Coronary artery (tissue), 2 donors: ENCODE measurements at regions not wholly inside any gene's neighbourhood (a gene's known extent, or its start where the extent isn't known, plus 50 kb on each side); places are given as distances from the start of the nearest gene placed in this dataset.

ENCODE experiments used
- DNase-seq: peaks from one replicate; pipeline ENCODE4 v3.0.0-alpha.2; 2017; ENCODE audit warnings: low spot score
- H3K27ac ChIP-seq, 2 donors: fragments of 200-600 bp; sonication (generic); one replicate each; pipeline ENCODE4 v1.5.1; 2016 to 2019
- H3K4me3 ChIP-seq: fragments of 200-600 bp; sonication (generic); 2 replicates; pipeline ENCODE4 v1.5.1; 2016; ENCODE audit warnings: mild to moderate bottlenecking, moderate library complexity
- TF ChIP-seq, protein P1 (sequence below): fragments of 200-600 bp; sonication (generic); IDR thresholded peaks from one replicate; pipeline ENCODE4 v1.5.1; 2019; ENCODE audit warnings: antibody characterized with exemption

DNA sequence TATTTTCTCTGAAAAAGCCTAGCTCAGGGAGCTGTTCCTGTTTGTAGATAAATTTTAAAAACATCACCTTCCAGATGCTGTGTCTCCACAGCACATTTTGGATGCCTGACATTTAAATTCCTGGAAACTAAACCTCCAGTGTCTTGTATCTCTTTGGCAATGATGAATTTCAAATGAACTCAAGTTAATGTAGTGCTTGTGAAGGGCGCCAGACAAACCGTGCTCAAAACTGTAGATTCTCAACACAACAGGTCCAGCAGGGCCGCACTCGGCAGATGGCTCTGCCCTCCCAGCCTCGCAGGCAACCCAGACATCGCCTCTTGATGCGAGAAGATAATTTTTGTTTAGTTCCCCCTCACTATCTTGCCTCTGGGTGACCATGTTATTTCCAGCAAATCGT is 432.9 kb downstream of the VRK1 start:
- TF ChIP-seq, protein P1, sequence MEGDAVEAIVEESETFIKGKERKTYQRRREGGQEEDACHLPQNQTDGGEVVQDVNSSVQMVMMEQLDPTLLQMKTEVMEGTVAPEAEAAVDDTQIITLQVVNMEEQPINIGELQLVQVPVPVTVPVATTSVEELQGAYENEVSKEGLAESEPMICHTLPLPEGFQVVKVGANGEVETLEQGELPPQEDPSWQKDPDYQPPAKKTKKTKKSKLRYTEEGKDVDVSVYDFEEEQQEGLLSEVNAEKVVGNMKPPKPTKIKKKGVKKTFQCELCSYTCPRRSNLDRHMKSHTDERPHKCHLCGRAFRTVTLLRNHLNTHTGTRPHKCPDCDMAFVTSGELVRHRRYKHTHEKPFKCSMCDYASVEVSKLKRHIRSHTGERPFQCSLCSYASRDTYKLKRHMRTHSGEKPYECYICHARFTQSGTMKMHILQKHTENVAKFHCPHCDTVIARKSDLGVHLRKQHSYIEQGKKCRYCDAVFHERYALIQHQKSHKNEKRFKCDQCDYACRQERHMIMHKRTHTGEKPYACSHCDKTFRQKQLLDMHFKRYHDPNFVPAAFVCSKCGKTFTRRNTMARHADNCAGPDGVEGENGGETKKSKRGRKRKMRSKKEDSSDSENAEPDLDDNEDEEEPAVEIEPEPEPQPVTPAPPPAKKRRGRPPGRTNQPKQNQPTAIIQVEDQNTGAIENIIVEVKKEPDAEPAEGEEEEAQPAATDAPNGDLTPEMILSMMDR = no peak
- Histone ChIP-seq H3K4me3 (no peak overlapping the region), H3K27ac (no peak overlapping the region)
- no peak for DNase-seq

DNA sequence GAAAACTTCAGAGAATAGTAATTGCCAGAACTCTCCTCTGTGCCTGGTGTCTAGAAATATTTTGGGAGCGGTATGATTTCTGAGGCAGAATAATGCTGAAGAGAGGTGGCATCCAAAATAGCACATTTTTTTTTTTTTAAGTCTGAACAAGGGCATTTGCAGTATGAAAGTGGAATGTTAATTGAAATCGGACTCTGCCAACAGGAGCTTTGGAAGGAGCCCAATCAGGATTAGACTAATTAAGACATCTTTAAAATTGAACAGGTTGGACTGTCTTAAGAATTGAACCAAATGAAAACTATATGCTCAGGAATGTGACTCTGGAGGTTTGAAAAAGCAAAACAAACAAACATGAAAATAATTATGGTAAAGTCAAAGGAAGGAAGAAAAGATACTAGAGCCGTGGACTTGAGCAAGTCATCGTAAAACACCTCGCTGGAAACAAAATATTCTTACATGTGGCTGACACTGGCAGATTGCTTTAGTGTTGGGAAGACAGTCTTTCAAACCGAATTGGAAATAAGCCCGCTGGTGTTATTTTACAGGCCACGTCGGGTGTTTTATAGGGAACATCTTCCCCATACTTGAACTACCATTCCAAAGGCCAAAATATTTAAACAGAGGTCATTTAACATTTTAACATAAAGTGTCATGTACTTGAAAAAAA is 436.3 kb downstream of the VRK1 start:
- DNase-seq = no peak
- Histone ChIP-seq H3K27ac (no peak overlapping the region), H3K4me3 (no peak overlapping the region)
- TF ChIP-seq, protein P1 = no peak

DNA sequence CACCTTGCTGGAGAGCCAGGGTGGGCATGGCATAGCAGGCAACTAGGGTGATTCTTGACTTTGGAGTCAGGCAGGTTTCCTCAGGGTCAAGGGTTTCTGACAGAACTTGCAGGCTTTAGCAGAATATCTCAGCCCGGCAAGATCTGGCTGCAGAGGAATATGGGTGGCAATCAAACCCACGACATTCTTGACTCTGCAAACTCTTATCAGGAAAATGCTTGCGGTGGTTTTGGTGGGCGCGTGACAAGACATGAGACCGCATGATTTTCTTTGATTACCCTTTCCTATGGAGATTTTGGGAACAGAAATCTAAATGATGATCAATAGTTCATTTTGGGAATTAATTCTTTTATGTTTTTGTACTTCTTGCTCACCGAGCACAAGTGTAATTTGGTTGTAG is 449.5 kb downstream of the VRK1 start:
- DNase-seq = no peak
- no peak overlapping the region for H3K27ac ChIP-seq
- no peak overlapping the region for H3K4me3 ChIP-seq
- TF ChIP-seq, protein P1 = no peak

DNA sequence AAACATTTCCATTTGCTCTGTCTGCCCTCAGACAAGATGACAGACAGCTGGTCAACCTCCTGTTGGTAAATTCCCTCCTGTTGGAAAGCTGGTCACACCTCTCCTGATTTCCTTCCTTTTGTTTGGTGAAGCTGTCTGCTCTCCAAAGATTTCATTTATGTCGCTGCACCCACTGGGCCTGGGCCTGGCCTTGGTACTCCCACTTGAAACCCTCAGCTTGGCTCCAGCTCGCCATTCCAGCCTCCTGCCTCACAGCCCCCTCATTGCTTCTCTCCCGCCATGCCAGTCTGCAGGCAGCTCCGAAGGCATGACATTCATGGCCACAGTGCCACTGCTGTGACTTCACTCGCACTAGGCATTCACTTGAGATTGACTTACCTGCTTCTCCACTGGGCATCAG is 451.8 kb downstream of the VRK1 start:
- TF ChIP-seq, protein P1 = no peak
- DNase-seq = no peak
- Histone ChIP-seq H3K27ac (no peak overlapping the region), H3K4me3 (no peak overlapping the region)

DNA sequence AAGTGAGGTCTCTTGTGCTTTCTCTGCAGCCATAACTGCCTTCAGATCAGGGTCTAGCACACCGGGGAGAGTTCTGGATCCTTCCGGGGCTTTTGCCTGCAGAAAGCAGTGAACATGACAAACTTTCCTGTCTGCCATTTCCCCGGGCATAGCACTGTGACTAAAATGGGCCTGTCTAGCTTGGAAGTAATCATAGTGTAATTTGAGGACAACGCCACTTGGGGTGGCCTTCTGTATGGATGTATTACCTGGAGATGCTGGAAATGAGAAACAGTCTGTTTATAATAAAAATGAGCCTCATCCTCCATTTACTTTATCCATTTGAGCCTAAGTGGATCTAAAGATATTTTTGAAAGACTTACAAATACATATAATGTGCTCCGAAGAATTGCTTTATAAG is 453.7 kb downstream of the VRK1 start:
- TF ChIP-seq, protein P1 = no peak
- Histone ChIP-seq H3K4me3 (no peak overlapping the region), H3K27ac (no peak overlapping the region)
- DNase-seq = no peak

DNA sequence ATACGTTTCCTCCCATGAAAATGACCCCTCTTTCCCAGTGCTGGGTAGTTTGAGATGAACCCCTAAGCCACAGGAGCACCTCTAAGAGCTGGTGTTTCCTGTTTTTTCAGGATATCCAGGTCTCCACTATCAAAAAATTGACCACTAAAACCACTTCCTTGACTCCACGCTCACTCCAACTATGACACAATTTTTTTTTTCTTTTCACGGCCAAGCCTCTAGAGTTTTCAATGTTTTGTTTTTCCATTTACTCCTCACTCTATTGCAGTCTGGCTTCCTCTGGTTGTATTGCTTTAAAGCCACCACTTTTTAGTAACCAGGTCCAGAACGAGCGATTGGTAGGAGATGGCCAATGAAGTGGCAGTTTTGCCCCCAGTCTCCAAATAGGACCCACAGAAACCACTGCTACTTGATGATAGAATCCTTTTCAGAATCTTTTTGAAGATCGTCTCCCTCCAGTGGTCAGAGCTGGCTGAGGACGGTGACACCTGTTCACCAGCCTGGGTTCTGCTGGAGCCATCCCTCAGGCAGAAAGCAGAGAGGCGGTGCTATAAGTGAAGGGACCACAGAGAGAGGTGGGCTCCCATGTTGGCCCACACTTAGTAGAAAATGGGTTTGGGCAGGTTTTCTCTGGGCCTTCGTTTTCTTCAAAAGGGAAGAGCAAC is 454.4 kb downstream of the VRK1 start:
- DNase-seq = no peak
- Histone ChIP-seq H3K27ac (no peak overlapping the region), H3K4me3 (no peak overlapping the region)
- TF ChIP-seq, protein P1 = no peak

DNA sequence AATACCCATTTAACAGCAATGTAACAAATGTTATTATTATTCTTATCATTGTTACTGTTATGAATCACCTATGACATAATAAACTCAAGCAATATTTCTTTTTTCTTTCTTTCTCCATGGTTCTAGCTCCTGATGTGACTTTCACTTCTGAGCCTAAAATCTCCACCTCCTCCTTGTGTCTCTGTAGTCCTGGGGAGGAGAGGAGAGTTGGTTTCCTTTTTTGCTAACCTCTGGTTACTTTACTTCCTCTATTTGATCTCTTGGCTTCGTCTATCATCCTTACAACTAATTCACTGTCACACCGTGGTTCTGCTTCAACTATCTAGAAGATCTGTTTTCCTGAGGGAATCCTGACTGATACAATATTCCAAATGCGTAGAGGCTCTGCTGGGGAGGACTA is 456.6 kb downstream of the VRK1 start:
- DNase-seq = no peak
- TF ChIP-seq, protein P1 = no peak
- Histone ChIP-seq H3K27ac (no peak overlapping the region), H3K4me3 (no peak overlapping the region)
